Posterior vena cava (tissue), 2 donors: ENCODE measurements at regions not wholly inside any gene's neighbourhood (a gene's known extent, or its start where the extent isn't known, plus 50 kb on each side); places are given as distances from the start of the nearest gene placed in this dataset.

Experiments
- DNase-seq: peaks from one replicate; pipeline ENCODE4 v3.0.0-alpha.2; 2020; ENCODE audit warnings: low spot score
- intact Hi-C, 2 donors: fragments of 100-400 bp; cut with DNase I; formaldehyde crosslinking; loops; one replicate each; pipeline versions ENCODE4 v1.14.1 to v1.14.2; 2022 to 2023
- donor health status: DM: yes; HTN: yes; CAD: no.
- donor health status: DM: yes; HTN: yes; CAD: no.

DNA sequence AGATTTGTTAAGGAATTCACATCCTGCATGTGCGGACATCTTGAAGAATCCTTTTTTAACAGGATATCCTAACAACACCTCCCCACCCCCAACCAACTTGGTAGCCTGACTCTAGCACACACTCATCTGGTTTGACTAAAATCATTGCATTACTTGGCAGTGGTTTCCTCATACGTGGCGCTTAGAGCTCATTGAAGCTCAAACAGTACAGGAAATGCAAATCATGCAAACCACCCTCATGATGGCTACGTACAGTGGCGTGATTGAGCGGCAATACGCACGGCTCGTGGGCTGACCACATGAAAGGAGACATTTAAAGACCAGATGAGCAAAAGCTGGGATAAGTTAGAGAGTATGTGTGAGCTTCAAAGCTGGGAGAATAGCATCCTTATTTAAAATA is 336.2 kb downstream of the ZEB2 start:
- intact Hi-C loops: no loop called here
- no peak for DNase-seq

DNA sequence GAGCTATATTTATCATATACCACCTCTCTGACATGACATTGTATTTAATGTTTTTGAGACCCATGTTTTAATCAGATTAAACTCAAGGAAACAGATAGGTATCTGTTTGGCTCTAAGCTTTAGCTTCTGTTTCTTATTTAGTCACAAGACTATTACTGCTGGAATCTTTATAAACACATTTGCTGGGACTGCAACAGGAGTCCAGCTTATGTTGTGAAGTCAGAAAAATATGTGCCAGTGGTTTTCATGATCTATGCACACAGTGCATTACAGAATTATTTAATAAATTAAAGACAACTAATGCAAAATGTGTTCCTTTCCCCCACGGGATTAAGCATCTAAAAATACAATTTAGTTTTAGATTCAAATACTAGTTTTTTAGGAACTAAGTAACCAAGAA is 338.9 kb downstream of the ZEB2 start:
- intact Hi-C loops: no loop called here
- no peak for DNase-seq

DNA sequence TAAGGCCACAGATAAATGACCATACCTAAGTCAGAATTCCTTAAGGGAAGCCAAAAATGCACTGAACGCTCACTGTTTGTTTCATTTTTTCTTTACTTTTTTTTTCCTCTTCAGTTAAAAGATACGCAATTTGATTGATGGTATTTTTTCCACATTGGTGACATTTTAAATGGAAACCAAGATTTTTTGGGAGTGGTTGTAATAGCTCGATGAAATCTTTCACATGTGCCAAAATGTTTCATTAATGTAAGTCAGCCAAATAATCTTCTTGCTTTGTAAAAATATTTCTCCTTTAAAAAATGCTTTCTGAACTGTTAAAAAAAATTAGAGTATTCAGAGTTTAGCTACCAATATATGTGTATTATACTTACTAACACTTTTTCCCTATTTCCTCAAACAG is 339.8 kb downstream of the ZEB2 start:
- intact Hi-C loops: no loop called here
- no peak for DNase-seq

DNA sequence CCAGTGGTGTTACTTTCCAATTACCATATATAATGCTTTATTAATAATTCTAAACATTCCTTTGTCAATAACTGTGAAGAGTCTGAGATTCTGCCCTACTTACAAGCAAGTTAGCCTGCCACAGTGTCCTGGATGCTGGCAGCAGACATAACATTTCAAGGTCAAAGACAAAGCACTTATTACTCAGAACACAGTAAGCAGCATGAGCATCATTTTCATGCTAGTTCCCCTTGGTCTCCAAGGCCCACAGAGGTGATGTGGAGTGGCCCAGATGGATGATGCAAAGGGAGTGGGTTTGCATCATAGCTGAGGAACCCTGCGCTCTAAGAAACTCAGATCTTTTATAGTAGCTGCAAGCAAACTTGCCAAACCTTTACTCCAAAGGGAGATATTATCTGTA is 349.7 kb downstream of the ZEB2 start:
- no peak for DNase-seq
- intact Hi-C loops: no loop called here

DNA sequence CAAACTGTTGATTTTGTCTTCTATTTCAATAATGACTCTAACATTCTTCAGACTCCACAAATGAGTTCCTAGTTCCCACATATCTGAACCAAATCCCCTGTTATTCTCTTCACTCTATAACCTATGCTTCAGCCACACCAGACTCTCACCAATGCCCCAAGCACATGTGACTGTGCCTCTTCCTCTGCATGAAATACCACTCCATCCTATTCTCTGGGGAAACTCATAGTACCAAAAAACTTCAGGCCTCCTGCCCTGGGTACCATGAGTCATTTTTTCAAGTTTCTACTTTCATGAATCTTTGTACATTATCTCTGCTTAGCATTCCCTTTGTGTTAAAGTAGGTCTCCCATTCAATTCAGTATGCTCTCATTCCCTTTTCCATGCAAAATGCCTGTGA is 353.2 kb downstream of the ZEB2 start:
- intact Hi-C loops: no loop called here

DNA sequence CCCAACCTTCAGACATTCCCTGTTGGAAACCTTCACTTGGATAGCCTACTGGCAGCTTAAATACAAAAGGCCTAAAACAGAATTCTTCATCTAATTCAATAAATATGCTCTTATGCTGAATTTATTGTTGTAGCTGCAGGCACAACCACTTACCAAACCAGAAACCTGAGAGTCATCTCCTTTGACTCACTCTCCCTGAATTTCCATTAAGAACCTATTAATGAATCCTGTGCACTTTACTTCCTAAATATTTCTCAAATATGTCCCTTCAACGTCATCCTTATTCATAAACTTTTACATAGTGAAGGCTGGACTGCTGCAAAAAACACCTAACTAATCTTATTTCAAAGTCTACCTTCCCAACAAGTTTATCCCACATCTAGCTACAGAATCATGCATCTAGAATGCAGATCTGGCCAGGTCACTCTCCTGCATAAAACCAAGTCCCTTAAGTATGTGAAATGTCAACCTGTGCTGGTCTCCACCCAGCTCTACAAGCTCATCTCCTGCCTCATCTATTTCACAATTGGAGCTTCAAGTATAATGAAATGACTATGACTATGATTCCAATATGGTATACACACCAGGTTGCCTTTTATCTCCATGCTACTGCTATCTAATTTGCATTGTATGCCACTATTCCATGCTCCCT is 354.2 kb downstream of the ZEB2 start:
- no peak for DNase-seq
- intact Hi-C loops: no loop called here

More for the DNA sequence above, 353.2 kb downstream of the ZEB2 start:
- DNase-seq: no peak

DNA sequence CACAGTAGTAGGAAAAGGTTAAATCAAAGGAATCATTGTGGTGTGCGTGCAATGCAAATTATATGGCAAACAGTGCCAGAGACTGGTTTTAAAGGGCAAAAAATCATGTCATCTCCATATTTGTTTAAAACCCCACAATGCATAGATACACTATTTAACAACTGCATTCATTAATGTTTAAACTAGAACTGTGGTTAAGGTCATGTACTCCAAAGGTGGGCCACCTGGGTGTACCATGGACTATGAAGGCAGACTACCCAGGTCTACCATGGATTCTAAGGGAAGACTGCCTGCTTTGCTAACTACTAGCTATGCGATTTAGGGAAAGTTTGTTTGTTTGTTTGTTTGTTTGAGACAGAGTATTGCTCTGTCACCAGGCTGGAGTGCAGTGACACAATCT is 356.3 kb downstream of the ZEB2 start:
- intact Hi-C loops: no loop called here
- DNase-seq: no peak

DNA sequence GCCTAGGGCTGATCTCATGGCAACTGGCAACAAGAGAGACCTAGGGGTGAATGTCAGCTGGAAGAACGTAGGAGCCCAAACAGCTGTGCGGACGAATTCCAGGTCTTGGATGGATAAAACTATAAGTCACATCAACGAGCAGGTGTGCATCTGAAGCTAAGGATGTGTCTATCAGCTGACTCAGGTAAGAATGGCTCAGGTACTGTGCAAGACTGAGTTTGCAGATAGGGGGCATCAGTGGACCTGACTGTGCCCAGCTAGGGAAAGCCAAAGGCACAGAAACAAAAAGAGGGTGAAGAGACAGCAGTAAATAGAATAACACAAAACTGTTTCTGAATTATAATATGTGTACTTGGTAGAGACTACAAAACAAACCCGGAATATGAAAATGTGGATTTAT is 357.3 kb downstream of the ZEB2 start:
- intact Hi-C loops: no loop called here
- DNase-seq: no peak

DNA sequence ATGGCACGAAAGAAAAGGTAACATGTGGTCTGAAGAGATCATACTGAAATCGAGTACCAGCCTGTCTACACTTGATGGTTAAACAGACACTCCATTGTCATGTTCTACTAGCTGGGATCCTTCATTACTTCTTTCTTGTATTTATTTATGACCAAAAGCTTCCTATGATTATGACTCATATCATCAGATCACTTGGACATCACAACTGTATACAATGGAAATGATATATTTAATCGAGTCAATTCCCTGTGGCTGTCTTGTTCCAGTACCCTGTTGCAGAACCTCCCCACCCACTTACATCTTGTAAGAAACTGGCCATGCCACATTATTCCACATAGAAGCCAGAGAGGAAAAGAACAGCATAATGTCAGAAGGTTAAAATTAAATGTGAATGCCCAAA is 358.9 kb downstream of the ZEB2 start:
- intact Hi-C loops: no loop called here
- no peak for DNase-seq

DNA sequence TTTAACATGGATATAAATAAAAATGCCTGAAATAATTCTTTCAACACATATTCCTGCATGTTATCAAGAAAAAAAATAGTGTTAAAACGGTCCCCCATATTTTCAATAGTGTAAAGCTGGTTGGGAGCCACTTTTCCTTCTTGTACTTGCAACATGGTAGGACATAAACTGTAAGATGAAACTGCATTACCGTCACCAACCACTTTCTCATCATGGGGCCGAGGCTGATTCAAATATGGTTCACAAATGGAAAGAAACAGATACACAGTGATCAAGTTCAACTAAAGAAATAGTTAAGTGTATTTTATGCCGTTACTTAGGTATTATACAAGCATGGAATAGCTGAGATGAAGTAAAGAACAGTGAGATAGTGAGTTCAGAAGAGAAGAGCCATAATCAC is 360.7 kb downstream of the ZEB2 start:
- intact Hi-C loops: loop anchor here in 1 of 2 donors (5.0 kb wide), 1 partner anchor 133 kb away; no protein-coding TSS in a partner anchor

DNA sequence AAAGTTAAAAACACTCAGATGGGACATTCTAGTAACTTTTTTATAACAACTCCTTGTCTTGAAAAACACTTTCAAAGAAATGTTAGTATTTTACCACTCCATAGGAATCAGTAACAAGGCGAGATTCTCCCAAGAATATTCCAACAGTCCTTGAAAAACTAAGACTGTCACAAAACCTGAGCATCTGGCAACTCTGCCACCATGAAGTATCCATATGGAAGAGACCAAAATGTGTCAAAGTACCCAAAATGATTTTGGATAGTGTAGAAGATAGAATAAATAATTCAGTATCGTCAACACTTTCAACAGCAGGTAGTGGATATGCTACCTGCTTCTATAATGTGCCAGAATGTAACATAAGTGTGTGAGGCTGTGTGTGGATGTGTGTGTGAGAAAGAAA is 361.8 kb downstream of the ZEB2 start:
- DNase-seq: no peak
- intact Hi-C loops: loop anchor here in 1 of 2 donors (5.0 kb wide), 1 partner anchor 134 kb away; no protein-coding TSS in a partner anchor

More for the DNA sequence above, 360.7 kb downstream of the ZEB2 start:
- no peak for DNase-seq

DNA sequence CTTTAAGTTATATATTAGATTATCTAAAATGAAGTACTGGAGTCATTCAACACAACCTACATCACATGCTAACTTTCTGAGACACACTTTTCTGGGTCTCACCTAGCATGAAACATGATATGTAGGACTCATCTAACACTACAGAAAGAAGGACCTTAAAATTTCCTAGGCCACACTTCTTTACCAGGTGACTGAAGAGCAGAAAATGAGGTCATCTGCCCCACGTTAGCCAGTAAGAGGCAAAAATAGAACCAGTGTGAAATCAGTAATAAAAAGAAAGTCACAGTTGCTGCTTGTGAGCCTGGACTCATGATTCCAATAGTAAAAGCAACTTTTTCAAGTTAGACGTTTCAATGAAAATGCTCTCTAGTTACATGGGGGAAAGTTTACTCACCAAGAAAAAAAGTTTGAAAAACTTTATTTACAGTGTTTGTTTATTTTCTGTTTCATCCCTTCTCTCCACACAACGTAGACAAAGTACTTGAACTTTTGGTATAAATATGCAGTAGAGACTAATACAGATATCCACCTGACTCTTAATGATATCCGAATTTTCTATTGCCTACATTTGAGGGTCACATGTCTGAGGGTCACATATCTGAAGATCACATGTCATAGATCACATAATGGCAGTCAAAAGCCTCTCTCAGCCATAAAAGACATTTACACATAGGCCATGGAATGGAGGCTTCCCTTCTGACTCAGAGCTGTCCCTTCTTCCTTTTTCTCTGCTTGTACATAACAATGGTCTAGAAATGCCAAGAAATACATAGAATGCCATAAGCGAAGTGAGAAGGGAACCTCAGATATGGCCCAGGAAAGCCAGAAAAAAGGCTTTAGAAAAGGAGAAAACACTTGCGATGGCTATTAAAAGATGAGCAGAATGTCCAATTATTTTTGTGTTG is 362.9 kb downstream of the ZEB2 start:
- DNase-seq: no peak
- intact Hi-C loops: loop anchor here in 1 of 2 donors (5.0 kb wide), 1 partner anchor 135 kb away; no protein-coding TSS in a partner anchor

DNA sequence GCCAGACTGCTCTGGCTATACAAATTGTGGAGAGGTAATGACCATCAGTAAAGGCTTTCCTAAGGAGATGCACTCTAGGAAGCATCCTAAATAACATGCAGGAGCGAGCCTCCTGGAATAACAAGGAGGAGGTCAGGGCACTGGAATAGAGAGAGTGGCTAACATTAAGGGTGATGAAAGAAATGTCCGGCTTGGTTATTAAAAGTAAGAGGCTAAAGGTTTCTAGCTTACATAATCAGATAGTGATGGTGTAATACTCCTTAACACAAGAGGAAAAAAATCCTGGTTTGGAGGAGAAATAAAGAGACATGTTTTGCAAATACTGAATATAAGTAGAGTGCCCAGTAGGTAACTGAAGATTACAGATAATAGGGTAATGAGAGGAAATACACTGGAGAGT is 365.7 kb downstream of the ZEB2 start:
- intact Hi-C loops: no loop called here
- DNase-seq: no peak

DNA sequence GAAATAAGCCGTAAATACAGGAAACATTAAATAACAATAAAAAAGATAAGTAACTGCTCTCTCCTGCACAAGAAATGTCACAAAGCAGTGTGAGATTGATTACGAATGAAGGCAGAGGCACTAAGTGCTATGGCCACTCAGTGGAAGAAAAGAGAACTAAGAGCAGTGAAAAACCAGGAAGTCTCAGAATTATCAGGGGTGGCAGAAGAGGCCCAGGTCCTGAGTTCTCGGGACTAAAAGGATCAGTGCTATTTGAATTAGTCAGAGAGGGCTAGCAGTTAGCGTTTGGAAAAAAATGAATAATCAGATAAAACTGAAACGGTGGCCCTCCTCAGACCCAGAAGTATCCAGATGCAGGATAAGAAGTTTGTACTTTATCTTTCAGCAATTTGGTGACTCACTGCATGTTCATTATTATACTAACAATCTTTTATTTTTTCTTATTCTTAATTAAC is 367.1 kb downstream of the ZEB2 start:
- DNase-seq: no peak
- intact Hi-C loops: no loop called here

DNA sequence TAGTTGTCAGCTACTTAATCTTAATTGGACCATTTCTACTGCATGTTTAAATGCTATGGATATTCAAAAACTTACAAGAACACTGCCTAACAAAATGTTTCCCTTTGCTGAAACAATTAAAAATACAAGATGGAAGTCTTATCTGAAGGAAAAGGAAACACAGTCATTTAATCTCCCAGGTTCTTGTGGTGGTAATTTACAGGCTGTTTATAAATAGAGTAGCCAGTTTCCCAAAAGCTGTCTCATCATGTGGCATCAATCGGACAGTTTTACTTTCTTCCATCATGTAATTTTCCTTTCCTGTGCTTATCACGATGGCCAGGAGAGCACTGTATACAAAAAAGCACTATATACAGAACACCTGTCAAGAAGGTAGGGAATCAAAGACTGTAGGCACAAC is 368.1 kb downstream of the ZEB2 start:
- DNase-seq: no peak
- intact Hi-C loops: no loop called here

DNA sequence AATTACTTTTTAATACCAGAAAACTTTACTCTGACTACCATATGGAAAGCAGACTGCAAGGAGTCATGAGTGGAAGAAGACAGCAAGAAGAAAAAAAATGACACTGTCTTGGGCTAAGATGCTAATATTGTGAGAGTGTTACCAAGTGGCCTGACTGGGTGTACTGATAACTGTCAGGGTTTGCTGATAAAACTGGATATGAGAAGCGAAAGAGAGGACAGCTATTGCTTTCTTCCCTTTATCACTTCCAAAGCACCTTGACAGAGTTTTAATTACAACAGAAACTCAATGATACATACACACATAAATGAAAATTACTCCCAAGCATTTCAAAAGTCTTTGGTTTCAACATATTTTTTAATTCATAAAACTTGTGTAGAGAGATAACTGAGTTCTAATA is 368.5 kb downstream of the ZEB2 start:
- DNase-seq: no peak
- intact Hi-C loops: no loop called here

DNA sequence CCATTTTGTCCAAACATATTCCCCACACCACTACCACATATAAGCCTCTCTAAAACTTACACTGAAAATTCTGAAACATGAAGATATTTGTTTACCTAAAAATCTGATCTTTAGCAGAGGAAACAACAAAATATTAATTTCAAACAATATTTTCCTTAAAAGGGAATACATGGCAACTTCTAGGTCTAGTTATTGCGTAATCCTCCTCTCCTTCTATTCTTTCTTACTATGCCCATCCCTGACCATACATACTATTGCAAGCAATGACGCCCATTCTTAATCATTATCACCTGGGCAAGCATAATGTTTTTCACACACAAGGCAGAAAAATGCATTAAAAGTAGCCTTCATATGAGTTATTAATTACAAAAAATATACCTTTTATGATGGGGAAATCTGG is 372.6 kb downstream of the ZEB2 start:
- no peak for DNase-seq
- intact Hi-C loops: no loop called here

DNA sequence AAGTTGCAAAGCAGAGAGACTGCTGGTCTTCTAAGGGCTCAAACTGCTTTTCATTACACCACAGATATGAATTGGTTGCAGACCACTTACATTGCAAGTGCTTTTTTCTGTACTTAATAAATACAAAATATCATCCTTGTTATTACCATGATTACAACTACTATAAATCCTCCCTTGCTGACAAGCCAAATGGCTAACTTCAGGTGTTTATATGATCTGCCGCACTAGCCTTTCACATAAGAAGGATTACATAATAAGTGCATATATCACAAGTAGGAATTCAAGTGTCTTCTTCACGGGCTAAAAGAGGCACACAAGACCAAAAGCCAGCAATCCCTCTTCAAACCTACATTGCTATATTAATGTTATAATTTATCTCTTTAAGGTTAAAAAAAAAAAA is 373.0 kb downstream of the ZEB2 start:
- intact Hi-C loops: no loop called here
- no peak for DNase-seq

DNA sequence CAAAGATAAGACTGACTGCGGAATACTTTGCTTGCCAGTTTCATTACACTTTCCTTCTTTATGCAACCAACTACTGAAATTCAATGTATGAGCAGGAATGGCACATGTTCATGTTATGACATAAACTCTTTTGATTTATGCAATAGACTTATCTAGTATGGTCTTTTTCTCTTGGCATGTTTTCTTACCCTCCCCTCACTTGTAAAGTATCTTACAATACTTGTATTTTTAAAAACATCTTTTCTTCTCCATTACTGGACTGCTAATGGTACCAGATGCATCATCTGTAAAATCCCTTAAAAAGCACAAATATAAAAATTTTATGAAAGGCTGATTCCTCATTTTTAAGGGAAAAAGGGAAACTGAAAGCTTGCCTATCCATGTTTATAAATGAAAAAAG is 373.8 kb downstream of the ZEB2 start:
- intact Hi-C loops: no loop called here
- no peak for DNase-seq

DNA sequence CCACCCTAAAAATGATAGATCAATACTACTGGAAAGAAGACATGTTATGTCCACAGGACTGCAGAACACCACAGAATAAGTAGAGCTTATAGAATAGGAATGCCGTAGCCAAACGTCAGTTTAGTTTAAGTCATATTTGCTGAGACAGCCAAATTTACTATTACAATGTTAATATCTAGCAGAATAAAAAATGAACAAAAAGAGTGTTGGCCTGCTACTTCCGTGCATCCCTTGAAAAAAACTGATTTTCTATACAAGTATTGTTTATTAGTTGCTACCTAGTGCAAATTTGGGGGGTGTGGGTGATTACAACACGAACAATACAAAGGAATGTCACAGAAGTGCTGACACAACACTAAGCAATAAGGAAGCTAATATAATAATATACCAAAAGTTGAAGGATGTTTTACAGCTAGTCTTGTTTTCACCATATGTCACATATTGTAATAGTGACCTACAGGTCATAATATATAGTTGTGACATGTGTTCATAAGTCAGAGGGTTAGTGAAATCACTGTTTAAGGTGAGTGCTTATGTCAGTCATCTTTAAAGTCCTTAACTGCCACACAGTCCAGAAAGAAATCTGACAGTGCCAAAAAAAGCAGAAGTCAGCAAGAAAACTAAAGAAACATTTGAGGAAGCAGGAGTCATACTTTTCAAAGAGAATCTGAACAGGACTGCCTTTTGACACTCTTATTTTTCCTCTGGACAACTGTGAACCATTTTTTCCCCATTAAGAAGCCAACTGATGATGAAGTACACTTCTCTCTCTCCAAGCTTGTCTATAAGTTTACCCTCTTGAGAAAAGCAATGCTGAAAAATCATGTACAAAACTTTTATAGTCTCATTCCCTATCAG is 376.4 kb downstream of the ZEB2 start:
- intact Hi-C loops: no loop called here
- DNase-seq: no peak
